ENCODE measurements at regions not wholly inside any gene's neighbourhood (a gene's known extent, or its start where the extent isn't known, plus 50 kb on each side); places are given as distances from the start of the nearest gene placed in this dataset.
A peak's percentile ranks its signal among the peaks of the same experiment; 100 is the strongest.

DNA sequence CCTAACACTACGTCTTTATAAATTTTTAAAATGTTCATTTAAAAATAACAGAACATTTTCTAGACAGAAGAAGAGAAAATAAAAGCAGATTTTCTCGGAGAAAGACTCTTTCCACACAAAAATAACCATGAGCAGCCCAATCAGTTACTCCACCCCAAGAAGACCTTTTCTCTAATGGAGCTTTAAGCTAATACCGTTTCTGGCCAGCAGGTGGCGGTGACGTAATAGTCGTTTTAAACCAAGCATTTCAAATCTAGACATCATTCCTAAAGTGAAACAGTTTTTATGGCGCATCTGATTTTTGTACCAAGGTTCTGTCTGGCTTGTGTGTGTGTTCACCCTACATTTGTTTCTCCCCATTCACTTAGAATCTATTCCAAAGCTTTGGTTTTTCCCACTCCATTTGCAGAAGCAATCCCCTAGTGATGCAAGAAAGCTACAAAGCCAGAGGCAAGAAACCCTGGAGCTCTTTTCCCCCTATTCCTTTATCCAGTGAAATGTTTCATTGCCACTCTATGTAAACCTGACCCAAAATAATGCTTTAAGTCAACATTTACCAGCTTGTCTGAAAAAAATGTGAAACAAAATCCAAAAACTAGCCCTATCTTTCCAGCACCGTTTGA is 336.7 kb upstream of the IGF1R start:
- Histone ChIP-seq H3K36me3 (no peaks in the 10 kb centered on the region), H3K4me1 (no peaks in the 10 kb centered on the region), H3K27me3 (peaks cover 0 to 4% of the 10 kb centered on the region in 2 donors), H3K9me3 (no peaks in the 10 kb centered on the region), H3K4me3 (no peak overlapping the region), H3K27ac (no peak overlapping the region)
- intact Hi-C loops (cut with DNase I; ENCODE audit: low total_unique reads): loop anchor here (5.0 kb wide), 1 partner anchor 111 kb away; no protein-coding TSS in a partner anchor
- TF ChIP-seq, protein P1, sequence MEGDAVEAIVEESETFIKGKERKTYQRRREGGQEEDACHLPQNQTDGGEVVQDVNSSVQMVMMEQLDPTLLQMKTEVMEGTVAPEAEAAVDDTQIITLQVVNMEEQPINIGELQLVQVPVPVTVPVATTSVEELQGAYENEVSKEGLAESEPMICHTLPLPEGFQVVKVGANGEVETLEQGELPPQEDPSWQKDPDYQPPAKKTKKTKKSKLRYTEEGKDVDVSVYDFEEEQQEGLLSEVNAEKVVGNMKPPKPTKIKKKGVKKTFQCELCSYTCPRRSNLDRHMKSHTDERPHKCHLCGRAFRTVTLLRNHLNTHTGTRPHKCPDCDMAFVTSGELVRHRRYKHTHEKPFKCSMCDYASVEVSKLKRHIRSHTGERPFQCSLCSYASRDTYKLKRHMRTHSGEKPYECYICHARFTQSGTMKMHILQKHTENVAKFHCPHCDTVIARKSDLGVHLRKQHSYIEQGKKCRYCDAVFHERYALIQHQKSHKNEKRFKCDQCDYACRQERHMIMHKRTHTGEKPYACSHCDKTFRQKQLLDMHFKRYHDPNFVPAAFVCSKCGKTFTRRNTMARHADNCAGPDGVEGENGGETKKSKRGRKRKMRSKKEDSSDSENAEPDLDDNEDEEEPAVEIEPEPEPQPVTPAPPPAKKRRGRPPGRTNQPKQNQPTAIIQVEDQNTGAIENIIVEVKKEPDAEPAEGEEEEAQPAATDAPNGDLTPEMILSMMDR (IDR thresholded peaks at IDR 0.05): peak; percentile 70 to 87
- peak; percentile 81 to 85 for DNase-seq

DNA sequence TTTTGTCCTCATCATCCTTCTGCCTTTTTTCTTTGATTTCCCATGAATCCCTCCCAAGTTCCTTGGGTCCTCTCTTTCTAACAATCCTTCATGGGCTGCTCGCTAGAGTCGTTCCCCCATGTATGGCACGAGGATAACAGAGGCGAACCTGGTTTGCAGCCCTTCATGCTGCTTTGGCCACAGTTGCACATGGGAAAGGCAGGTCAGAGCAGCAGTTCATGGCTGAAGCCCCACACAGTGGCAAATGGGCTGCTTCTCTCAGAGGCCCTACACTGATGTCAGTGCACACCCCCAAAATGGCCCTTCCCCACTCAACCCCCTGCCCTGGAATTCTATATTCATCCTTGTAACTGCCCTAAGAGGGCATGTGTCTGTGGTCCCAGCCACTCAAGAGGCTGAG is 335.4 kb upstream of the IGF1R start:
- TF ChIP-seq, protein P1 (IDR thresholded peaks at IDR 0.05): no peak
- intact Hi-C loops (cut with DNase I; ENCODE audit: low total_unique reads): loop anchor here (5.0 kb wide), 1 partner anchor 109 kb away; no protein-coding TSS in a partner anchor
- no peak overlapping the region for H3K4me3 ChIP-seq
- no peaks in the 10 kb centered on the region for H3K36me3 ChIP-seq
- H3K27me3 ChIP-seq: no peaks in the 10 kb centered on the region
- no peaks in the 10 kb centered on the region for H3K9me3 ChIP-seq
- H3K4me1 ChIP-seq: no peaks in the 10 kb centered on the region
- H3K27ac ChIP-seq: no peak overlapping the region
- DNase-seq: no peak

DNA sequence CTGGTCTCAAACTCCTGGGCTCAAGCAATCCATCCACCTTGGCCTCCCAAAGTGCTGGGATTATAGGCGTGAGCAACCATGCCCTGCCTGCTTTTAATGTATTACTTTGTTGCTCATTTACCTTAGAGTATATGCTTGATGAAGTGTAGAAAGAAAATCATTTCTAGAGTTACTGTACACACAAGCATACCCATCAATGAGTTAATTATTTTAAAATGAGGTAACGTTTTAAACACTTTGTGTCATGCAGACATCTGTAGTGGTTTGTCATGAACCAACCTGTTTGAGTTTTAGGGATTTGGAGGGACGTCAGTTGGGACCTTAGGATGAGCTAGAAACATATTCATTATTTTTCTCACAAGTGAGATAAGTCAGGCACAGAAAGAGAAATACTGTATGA is 332.4 kb upstream of the IGF1R start:
- intact Hi-C loops (cut with DNase I; ENCODE audit: low total_unique reads): no loop called here
- TF ChIP-seq, protein P1 (IDR thresholded peaks at IDR 0.05): no peak
- Histone ChIP-seq H3K4me1 (no peaks in the 10 kb centered on the region), H3K4me3 (no peak overlapping the region), H3K9me3 (no peaks in the 10 kb centered on the region), H3K36me3 (no peaks in the 10 kb centered on the region), H3K27ac (no peak overlapping the region), H3K27me3 (no peaks in the 10 kb centered on the region)
- no peak for DNase-seq

DNA sequence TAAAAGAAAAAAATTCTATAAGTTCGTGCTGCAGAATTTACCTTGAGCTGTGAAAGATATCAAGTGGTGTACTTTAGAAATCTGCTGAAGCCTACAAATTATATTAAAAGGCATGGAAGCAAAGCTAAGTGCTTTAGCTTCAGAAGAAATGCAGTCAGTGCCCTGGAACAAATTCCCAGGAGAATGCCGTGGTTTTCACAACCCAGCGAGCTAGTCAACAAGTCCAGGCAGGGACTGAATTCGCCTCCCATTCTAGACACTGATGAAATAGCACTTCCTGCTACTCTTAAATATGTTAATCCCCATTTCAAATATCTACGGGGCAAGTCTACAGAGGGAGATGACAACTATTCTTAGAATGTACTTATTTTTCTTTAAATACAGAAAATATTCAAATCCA is 326.4 kb upstream of the IGF1R start:
- no peak for DNase-seq
- TF ChIP-seq, protein P1 (IDR thresholded peaks at IDR 0.05): no peak
- H3K27ac ChIP-seq: no peak overlapping the region
- no peaks in the 10 kb centered on the region for H3K9me3 ChIP-seq
- no peaks in the 10 kb centered on the region for H3K4me1 ChIP-seq
- H3K27me3 ChIP-seq: peaks cover 0 to 7% of the 10 kb centered on the region in 2 donors
- intact Hi-C loops (cut with DNase I; ENCODE audit: low total_unique reads): no loop called here
- no peaks in the 10 kb centered on the region for H3K36me3 ChIP-seq
- H3K4me3 ChIP-seq: no peak overlapping the region

- DNase-seq: no peak
- Histone ChIP-seq H3K36me3 (no peaks in the 10 kb centered on the region), H3K9me3 (no peaks in the 10 kb centered on the region), H3K27me3 (peaks cover 0 to 7% of the 10 kb centered on the region in 2 donors), H3K27ac (no peak overlapping the region), H3K4me3 (no peak overlapping the region), H3K4me1 (no peaks in the 10 kb centered on the region)
- intact Hi-C loops (cut with DNase I; ENCODE audit: low total_unique reads): no loop called here
- TF ChIP-seq, protein P1 (IDR thresholded peaks at IDR 0.05): no peak
These were observed 325.8 kb upstream of the IGF1R start for GRCh38 chr15:98322581-98322980.
